ENCODE measurements at regions not wholly inside any gene's neighbourhood (a gene's known extent, or its start where the extent isn't known, plus 50 kb on each side); places are given as distances from the start of the nearest gene placed in this dataset.

DNA sequence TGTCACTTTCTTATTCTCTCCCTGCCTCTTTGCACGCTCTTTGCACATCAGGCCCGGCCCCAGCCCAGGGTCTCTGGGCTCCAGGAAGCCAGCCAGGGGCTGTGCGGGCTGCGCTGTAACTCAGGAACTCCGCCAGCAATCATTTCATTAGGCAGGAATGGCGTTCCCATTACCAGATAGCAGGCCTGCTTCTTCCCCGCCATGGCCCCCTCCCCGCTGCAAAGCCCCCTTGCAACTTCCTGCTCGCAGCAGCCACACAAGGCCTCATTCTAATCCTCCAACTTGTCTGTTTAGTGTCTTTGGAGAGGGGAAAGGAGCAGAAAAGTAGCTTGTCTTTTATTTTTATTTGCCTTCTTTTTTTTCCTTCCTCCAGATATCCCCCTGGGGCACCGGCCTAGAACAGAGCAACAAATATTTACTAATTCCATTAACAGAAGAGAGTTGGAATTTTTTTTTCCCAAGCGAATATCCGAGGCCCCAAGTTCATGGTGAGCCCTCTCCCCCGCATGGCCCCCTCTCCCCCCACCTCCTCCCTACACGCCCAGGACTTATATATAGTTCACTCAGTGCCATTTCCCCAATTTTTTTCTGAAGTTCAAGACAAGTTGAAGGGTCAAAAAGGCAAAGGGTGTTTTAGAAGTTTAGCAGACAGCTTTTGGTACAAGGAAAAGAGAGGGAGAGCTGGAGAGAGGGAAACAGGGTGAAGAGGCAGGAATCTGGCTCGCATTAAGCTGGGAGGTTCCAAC is 329.4 kb upstream of the TBX3 start:
- POLR2A ChIA-PET, result no interaction called here
- Mint-ChIP-seq H3K27ac (no peak overlapping the region), H3K4me3 (no peak overlapping the region), H3K27me3 (peaks cover 0 to 16% (median 3%) of the 10 kb centered on the region in 5 donors), H3K36me3 (no peaks in the 10 kb centered on the region), H3K9me3 (peaks cover 0 to 30% (median 11%) of the 10 kb centered on the region in 9 donors), H3K4me1 (peaks cover 0 to 4% (median 0%) of the 10 kb centered on the region in 4 donors)
- no peak for ATAC-seq
- DNase-seq, result no peak

DNA sequence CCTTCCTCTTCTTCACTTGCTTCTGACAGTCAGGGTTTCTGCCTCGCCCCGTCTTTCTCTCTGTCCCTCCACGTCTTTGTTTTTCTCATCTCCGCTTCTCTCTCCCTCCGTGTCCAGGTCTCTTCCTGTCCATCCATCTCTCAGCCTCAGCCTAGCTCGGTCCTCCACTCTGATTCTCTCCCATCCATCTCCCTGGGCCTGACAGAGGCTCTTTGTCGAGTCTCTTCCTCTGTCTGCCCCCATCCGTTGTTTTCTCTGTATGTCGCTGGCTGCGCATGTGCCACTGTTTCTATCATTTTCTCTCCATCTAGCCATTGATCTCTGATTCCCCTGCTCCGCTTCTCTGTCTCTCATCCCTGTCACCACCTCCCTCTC is 328.9 kb upstream of the TBX3 start:
- no peaks in the 10 kb centered on the region for H3K36me3 Mint-ChIP-seq
- peaks cover 0 to 4% (median 0%) of the 10 kb centered on the region in 4 donors for H3K4me1 Mint-ChIP-seq
- peaks cover 0 to 16% (median 3%) of the 10 kb centered on the region in 5 donors for H3K27me3 Mint-ChIP-seq
- H3K4me3 Mint-ChIP-seq, result no peak overlapping the region
- ATAC-seq (no peak), DNase-seq (no peak)
- no peak overlapping the region for H3K27ac Mint-ChIP-seq
- POLR2A ChIA-PET, result no interaction called here
- H3K9me3 Mint-ChIP-seq, result peaks cover 0 to 25% (median 11%) of the 10 kb centered on the region in 9 donors

DNA sequence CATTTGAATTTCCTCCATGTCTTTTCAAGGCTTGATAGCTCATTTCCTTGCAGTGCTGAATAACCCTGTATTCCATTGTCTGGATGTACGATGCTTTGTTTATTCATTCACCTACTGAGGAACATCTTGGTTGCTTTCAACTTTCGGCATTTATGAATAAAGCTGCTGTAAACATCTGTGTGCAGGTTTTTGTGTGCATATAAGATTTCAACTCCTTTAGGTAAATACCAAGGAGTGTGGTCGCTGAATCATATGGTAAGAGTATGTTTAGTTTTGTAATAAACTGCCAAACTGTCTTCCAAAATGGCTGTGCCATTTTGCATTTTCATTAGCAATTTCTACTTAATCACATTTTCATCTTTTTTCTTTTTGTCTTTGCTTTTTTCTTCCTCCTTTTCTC is 327.7 kb upstream of the TBX3 start:
- ATAC-seq (no peak), DNase-seq (no peak)
- POLR2A ChIA-PET, result no interaction called here
- H3K9me3 Mint-ChIP-seq, result peaks cover 0 to 22% (median 8%) of the 10 kb centered on the region in 9 donors
- H3K4me1 Mint-ChIP-seq, result peaks cover 0 to 4% (median 0%) of the 10 kb centered on the region in 4 donors
- H3K27ac Mint-ChIP-seq, result no peak overlapping the region
- H3K27me3 Mint-ChIP-seq, result peaks cover 0 to 16% (median 3%) of the 10 kb centered on the region in 5 donors
- H3K36me3 Mint-ChIP-seq, result no peaks in the 10 kb centered on the region
- no peak overlapping the region for H3K4me3 Mint-ChIP-seq

DNA sequence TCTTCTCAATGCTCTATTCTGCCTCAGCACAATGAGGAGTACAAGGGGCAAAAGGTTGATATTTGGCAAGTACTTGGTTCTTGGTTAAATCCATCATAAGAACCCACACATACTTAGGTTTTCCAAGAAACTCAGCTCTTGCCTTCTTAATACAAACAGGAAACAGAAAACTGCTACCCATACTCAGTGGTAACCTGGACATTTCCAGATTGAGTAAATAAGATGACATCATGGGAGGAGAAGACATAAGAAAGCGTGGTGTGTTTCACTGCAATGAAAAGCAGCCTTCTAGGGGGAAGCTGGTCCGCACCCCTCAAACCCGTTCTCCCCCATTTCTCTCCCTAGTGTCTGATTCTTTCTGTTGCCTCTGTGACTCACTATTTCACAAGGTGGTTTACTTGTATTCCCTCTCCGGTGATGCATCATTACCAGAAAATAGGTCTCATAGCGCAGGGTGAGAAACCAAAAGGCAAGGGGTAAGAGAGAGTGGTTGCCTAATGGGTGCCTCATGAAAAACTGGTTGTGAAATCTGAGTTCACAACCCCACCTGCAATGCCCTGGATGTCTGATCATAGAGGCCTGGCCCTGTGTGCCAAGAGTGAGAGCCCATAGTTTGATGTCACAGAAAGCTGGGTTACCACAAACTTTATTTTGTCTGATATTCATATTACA is 326.5 kb upstream of the TBX3 start:
- Mint-ChIP-seq H3K36me3 (no peaks in the 10 kb centered on the region), H3K27ac (no peak overlapping the region), H3K27me3 (peaks cover 3 to 23% (median 3%) of the 10 kb centered on the region in 5 donors), H3K4me3 (no peak overlapping the region), H3K9me3 (peaks cover 2 to 32% (median 8%) of the 10 kb centered on the region in 9 donors), H3K4me1 (peaks cover 0 to 4% (median 0%) of the 10 kb centered on the region in 4 donors)
- POLR2A ChIA-PET, result no interaction called here
- no peak for ATAC-seq
- DNase-seq, result no peak

DNA sequence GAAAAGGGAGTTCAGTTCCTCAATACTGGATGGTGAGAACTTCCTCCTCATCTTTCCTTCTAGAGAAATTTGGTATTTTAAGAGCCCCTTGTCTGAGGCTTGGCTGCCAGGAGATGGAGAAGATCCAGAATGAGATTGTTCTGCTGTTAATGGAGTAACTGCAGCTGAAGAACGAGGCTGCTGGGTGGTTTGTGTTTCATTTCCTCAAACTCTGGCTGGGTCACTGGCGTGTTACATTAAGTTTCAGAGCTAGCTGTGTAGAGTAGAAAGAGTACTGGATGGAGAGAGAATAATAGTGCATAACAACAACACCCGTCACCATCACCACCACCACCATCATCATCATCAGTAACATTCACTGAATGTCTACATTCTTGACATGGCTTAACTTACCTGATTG is 325.0 kb upstream of the TBX3 start:
- H3K36me3 Mint-ChIP-seq, result no peaks in the 10 kb centered on the region

DNA sequence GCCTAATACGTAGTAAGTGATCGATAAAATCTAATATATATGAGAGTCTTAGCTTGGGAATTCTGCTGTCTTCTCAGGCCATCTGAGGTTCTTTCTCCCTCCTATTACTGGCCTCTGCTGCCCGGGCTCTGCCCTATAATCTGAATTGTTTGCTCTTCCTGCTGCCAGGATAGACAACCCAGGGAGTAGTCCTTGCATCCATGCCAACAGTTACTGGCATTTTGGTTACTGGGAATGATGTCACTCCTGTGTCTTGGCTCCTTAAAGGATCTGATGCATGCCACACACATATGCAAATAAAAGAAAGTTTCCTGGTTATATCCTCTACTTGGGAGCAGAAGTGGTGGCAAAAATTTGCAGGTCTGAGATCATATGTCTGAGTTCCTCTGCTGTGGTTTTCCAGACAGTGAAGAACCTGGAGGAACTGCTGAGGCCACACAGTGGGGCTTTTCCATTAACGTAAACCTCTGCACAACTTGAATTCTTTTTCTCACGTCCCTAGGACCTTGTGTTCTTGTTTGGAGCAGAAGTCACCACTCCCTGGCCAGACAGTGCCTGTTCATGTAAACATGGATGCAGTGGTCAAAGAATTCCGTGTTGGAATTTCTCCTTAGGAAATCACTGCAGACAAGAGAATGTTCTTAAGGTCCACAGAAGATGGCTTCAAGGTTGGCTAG is 320.6 kb upstream of the TBX3 start:
- Mint-ChIP-seq H3K4me3 (no peak overlapping the region), H3K36me3 (no peaks in the 10 kb centered on the region), H3K4me1 (no peaks in the 10 kb centered on the region), H3K27ac (no peak overlapping the region), H3K9me3 (peaks cover 3 to 12% (median 6%) of the 10 kb centered on the region in 9 donors), H3K27me3 (peaks cover 1 to 29% (median 3%) of the 10 kb centered on the region in 5 donors)
- ATAC-seq (no peak), DNase-seq (no peak)
- POLR2A ChIA-PET, result no interaction called here

More for the DNA sequence above, 325.0 kb upstream of the TBX3 start:
- DNase-seq (no peak), ATAC-seq (no peak)
- Mint-ChIP-seq H3K4me3 (no peak overlapping the region), H3K27me3 (peaks cover 1 to 22% (median 4%) of the 10 kb centered on the region in 5 donors), H3K9me3 (peaks cover 2 to 33% (median 10%) of the 10 kb centered on the region in 9 donors), H3K27ac (no peak overlapping the region), H3K4me1 (peaks cover 0 to 4% (median 0%) of the 10 kb centered on the region in 4 donors)
- POLR2A ChIA-PET, result no interaction called here

DNA sequence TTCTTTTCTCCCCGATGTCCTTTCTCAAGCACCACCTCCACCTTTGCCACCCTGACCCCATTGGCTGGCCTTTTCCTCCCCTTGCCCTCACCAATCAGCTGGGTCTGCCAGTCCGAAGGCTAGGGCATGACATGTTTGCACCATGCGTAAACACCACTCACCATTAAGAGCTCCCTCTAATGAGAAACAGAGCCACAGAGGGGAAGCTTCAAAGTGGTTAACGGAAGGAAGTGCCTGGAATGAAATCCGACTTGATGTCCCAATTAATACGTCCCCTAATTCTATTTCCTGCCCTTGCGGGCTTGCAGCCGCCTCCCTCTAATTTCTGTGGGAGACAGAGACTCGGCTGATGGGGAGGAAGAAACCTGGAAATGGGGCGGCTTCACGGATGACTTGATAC is 318.5 kb upstream of the TBX3 start:
- Mint-ChIP-seq H3K9me3 (peaks cover 2 to 11% (median 4%) of the 10 kb centered on the region in 9 donors), H3K4me3 (no peak overlapping the region), H3K36me3 (no peaks in the 10 kb centered on the region), H3K27me3 (peaks cover 1 to 29% (median 3%) of the 10 kb centered on the region in 5 donors), H3K4me1 (no peaks in the 10 kb centered on the region), H3K27ac (no peak overlapping the region)
- ATAC-seq (no peak), DNase-seq (no peak)
- POLR2A ChIA-PET, result no interaction called here

DNA sequence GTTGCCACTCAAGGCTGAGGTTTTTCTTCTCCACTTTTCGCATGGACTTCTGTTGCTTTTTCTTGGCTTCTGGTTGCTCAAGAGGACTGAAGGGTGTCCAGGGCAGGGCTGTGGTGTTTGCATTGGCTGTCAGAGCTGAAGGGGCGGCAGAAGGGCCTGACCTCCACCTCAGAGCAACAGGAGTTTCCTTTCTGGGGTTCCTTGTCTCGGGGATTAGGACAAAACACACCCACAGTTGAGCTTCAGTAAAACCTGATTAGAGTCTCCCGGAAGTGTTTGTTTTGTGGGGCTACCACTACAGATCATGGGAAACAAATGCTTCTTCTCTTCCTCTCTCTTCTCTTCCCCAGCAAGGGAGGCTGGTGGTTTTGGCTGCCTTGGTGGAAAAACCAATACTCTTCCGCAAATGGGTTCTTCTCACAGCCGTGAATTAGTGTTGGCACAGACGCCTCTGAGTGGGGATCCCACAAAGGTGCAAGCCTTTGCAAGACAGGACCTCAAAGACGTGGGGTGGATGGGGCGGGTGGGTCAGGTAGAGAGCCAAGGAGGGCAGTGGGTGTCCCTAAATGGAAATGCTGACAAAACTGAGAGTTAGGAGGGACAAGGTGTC is 317.7 kb upstream of the TBX3 start:
- H3K36me3 Mint-ChIP-seq, result peaks cover 0 to 2% (median 0%) of the 10 kb centered on the region in 3 donors
- POLR2A ChIA-PET, result no interaction called here
- H3K4me1 Mint-ChIP-seq, result no peaks in the 10 kb centered on the region
- no peak overlapping the region for H3K4me3 Mint-ChIP-seq
- no peak for ATAC-seq
- H3K27me3 Mint-ChIP-seq, result peaks cover 1 to 29% (median 3%) of the 10 kb centered on the region in 5 donors
- H3K9me3 Mint-ChIP-seq, result peaks cover 2 to 15% (median 8%) of the 10 kb centered on the region in 9 donors
- DNase-seq, result no peak
- H3K27ac Mint-ChIP-seq, result no peak overlapping the region

DNA sequence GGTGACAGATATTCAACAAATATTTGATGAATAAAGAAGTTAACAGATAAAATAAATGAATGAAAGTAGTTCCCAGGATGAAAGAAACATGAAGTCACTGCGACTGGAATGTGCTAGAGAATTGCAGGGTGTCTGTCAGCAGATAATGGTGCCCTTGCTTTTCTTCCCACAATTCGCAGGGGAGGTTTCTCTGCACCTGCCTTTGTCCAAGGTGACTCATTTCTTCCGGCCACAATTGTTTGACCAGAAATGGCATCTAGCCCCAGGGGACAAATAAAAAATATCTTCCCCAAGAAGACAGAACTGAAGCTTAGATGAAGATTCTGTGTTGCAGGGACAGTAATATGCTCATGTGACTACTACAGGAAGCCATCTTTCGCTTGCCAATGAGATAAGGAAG is 316.1 kb upstream of the TBX3 start:
- Mint-ChIP-seq H3K27me3 (peaks cover 0 to 20% (median 3%) of the 10 kb centered on the region in 5 donors), H3K9me3 (peaks cover 9 to 19% (median 11%) of the 10 kb centered on the region in 9 donors), H3K36me3 (peaks cover 0 to 6% (median 0%) of the 10 kb centered on the region in 3 donors), H3K4me3 (no peak overlapping the region), H3K27ac (no peak overlapping the region), H3K4me1 (no peaks in the 10 kb centered on the region)
- POLR2A ChIA-PET, result no interaction called here
- no peak for ATAC-seq
- no peak for DNase-seq

DNA sequence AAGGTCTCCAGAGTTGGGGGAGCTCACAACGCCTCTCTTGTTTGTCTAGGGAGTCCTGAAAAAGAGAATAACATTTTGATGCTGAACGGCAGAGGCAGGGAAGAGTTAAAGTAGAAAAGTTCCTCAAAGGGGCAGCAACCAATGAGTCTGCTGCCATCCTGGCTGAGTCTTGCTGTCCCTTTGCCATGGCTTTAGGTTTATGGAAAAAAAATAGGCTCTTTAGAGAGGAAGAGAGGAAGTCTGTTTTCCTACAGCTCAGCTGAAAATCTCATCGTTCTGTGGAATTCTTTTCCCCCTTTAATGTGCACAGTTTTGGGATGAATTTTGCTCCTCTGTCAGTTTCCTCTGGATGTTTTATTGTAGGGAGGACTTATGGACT is 314.8 kb upstream of the TBX3 start:
- Mint-ChIP-seq H3K36me3 (peaks cover 0 to 6% (median 0%) of the 10 kb centered on the region in 3 donors), H3K27ac (no peak overlapping the region)
- ATAC-seq, result no peak

DNA sequence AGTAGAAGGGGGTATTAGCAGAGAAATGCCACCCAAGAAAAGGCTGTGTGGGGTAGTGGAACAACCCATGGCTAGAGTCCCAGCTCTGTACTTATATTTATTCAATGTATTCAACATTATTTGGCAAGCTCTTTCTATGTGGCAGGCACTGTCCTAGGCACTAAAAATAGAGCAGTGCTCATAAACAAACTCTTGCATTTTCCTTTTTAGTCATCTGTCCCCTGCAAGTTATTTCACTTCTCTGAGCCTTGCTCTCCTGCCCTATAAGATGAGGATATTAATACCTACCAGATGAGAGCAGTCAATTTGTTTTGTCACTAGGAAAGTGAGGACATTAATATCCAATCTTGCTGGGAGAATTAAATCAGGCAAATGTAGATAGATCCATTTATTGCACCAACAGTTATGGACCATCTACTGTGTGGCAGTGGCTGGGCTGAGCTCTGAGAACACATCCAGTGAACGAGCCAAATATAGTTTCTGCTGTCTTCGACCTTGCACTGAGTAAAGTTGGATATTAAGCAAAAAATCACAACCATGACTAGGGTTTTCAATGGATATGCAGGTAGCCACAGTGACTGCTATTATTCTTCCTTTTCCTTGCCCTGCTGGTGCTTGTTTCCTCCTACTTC is 314.3 kb upstream of the TBX3 start:
- H3K9me3 Mint-ChIP-seq, result peaks cover 9 to 19% (median 11%) of the 10 kb centered on the region in 9 donors
- ATAC-seq (no peak), DNase-seq (no peak)
- no peak overlapping the region for H3K27ac Mint-ChIP-seq
- no peaks in the 10 kb centered on the region for H3K4me1 Mint-ChIP-seq
- H3K27me3 Mint-ChIP-seq, result peaks cover 0 to 11% (median 1%) of the 10 kb centered on the region in 5 donors
- H3K36me3 Mint-ChIP-seq, result peaks cover 0 to 6% (median 0%) of the 10 kb centered on the region in 3 donors
- POLR2A ChIA-PET, result no interaction called here
- H3K4me3 Mint-ChIP-seq, result no peak overlapping the region

More for the DNA sequence above, 314.8 kb upstream of the TBX3 start:
- no peak for DNase-seq
- H3K9me3 Mint-ChIP-seq, result peaks cover 9 to 19% (median 11%) of the 10 kb centered on the region in 9 donors
- peaks cover 0 to 16% (median 1%) of the 10 kb centered on the region in 5 donors for H3K27me3 Mint-ChIP-seq
- POLR2A ChIA-PET, result no interaction called here
- H3K4me1 Mint-ChIP-seq, result no peaks in the 10 kb centered on the region
- H3K4me3 Mint-ChIP-seq, result no peak overlapping the region

DNA sequence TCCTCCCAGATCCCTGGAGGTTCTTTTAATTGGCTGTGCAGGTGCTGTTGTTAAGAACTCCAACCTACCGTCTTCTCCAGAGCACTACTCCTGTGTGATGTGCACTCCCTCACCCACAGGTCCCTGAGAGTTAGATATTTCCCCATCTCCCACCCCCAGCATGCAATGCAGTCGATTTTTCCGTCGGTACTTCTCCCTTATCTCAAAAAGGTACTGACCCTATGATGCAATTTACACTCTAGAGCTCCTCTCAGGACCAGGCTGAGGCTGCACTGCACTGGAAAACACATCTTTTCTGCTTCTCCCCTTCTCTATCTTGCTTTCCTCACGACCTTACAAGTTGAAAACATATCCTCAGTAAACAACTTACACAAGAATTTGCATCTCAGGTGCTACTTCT is 312.4 kb upstream of the TBX3 start:
- POLR2A ChIA-PET, result no interaction called here
- ATAC-seq (no peak), DNase-seq (no peak)
- Mint-ChIP-seq H3K27ac (no peak overlapping the region), H3K4me1 (no peaks in the 10 kb centered on the region), H3K36me3 (peaks cover 0 to 6% (median 0%) of the 10 kb centered on the region in 3 donors), H3K9me3 (peaks cover 9 to 19% (median 11%) of the 10 kb centered on the region in 9 donors), H3K4me3 (no peak overlapping the region), H3K27me3 (peaks cover 0 to 4% (median 0%) of the 10 kb centered on the region in 5 donors)
